Skin epidermis (tissue), 12 donors: ENCODE measurements at regions not wholly inside any gene's neighbourhood (a gene's known extent, or its start where the extent isn't known, plus 50 kb on each side); places are given as distances from the start of the nearest gene placed in this dataset.
A peak's percentile ranks its signal among the peaks of the same experiment; 100 is the strongest.

ENCODE experiments used
- H3K27ac ChIP-seq, 21 experiments: fragments of 200-600 bp; sonication (generic) in 11 of 21; one replicate each; pipeline ENCODE4 v1.5.0; 2020; ENCODE audit warnings: mild to moderate bottlenecking in 3 of 21, inconsistent platforms in 2 of 21, moderate library complexity in 2 of 21
- H3K4me3 ChIP-seq, 7 experiments: fragments of 200-600 bp; sonication (generic) in 2 of 7; one replicate each; pipeline ENCODE4 v1.5.0; 2020; ENCODE audit warnings: inconsistent platforms in 2 of 7, mild to moderate bottlenecking in 2 of 7, moderate library complexity in 1 of 7

DNA sequence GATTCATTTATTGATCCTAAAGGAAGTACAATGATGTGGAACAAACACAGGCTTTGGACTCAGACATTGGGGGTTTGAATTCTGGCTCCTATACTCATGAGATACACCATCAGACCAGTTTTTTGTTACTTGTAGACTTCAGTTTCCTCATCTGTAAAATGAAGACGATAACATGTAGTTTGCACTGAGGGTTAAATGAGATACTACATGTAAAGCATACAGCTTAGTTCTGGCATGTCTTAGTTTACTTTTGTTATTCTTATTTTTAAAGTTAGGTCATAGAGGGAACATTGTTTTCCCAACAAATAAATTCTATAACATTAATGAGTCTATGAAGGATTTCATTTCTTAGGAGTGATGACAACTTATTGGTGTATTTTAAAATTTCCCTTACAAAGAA is 183.5 kb upstream of the FAM3C start:
- no peak overlapping the region for H3K4me3 ChIP-seq
- no peak overlapping the region for H3K27ac ChIP-seq

DNA sequence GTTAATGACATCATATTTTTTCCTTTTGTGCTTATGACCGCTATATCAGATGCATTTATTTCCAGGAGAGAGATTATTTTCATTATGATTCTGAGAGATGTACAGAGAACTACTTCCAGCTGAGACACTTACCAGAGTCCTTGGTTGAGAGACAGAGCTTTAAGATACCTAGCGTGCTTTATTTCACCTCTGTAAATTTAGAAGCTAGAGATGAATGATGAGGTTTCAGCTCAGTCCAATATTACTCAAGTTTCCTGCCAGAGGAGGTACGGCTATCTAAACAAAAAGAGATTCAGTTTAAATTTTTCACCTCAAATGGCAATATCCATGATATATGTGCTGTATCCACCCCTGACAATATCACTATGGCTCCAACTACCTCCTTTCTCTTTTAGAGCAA is 182.6 kb upstream of the FAM3C start:
- H3K4me3 ChIP-seq, result no peak overlapping the region
- no peak overlapping the region for H3K27ac ChIP-seq

DNA sequence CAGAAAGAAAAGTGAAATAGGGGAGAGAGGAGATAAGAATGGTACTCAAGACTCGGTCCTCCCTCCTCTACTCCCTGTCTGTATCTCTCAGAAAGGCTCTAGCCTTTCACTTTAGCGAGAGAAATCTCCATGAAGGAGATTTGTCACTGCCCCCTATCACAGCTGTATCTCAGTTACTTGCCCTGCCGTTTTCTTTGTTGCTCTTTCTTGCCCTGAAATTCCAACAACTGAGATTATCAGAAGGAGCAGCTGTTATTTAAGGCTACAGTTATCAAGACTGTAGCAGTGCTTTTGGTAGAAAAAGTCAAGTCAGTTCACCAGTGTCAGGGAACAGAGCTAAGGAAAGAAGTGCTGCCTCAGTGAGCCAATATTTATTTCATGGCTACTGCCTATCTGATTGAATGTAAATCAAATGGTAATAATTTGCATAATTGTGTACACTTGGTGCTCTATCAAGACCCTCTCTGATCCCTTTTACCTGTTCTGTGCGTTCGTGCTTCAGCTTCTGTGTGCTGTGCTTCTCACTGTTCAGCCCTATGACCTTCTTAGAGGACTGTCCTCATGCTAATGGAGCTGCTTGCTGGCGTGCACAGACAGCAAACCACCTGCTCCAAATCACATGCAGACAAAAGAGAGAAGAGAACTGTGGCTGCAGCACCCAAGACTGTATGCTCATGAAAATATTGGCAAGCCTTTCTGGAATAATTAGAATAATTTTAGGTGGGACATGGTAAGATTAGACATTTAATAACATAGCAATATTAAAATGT is 180.2 kb upstream of the FAM3C start:
- no peak overlapping the region for H3K27ac ChIP-seq
- no peak overlapping the region for H3K4me3 ChIP-seq

- H3K4me3 ChIP-seq, result no peak overlapping the region
- no peak overlapping the region for H3K27ac ChIP-seq
Observed at GRCh38 chr7:121575194-121575765, 179.2 kb upstream of the FAM3C start.

DNA sequence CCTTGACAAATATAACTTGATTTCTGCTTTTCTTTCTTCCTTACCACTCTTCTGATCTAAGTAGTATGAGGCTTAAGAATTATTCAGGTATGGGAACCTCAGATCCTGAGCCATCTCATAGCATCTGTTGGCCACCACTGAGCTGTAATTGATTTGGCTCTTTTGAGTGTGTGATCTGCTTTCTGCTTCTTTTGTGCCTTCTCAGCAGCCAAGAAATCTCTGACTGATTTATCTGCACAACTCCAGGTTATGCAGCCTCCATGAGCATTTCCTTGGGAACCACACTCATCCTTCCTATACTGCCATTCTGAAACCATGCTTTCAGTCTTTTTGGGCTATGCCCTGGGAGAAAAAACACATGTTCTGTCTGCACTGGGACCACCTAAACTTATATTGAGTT is 178.0 kb upstream of the FAM3C start:
- no peak overlapping the region for H3K27ac ChIP-seq
- no peak overlapping the region for H3K4me3 ChIP-seq

- H3K4me3 ChIP-seq, result no peak overlapping the region
- no peak overlapping the region for H3K27ac ChIP-seq
Observed at GRCh38 chr7:121572615-121573014, 176.5 kb upstream of the FAM3C start.

GRCh38 chr7:121570365-121570764 is 174.3 kb upstream of the FAM3C start:
- H3K4me3 ChIP-seq, result no peak overlapping the region

DNA sequence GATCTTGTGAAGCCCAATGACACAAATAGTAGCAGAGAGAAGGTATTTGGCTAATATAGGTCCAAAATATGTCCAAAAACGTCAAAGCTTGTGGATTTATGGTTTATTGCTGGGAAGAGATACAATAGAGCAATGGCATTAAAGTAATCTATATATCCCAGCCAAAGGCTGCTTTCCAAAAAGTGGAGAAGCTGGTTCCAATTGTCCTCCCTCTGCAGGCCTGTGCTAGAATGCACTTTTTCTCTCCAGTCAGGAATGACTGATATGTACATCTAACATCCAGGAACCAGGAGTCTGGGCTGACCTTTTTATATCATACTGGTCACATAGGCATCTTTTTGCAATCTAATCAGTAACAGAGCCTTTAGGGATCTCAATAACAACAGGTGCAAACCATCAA is 167.1 kb upstream of the FAM3C start:
- Histone ChIP-seq H3K4me3 (no peak overlapping the region), H3K27ac (no peak overlapping the region)

More at GRCh38 chr7:121570365-121570764, 174.3 kb upstream of the FAM3C start:
- no peak overlapping the region for H3K27ac ChIP-seq

GRCh38 chr7:121562259-121562658 is 166.2 kb upstream of the FAM3C start:
- H3K4me3 ChIP-seq, result no peak overlapping the region
- H3K27ac ChIP-seq, result no peak overlapping the region

DNA sequence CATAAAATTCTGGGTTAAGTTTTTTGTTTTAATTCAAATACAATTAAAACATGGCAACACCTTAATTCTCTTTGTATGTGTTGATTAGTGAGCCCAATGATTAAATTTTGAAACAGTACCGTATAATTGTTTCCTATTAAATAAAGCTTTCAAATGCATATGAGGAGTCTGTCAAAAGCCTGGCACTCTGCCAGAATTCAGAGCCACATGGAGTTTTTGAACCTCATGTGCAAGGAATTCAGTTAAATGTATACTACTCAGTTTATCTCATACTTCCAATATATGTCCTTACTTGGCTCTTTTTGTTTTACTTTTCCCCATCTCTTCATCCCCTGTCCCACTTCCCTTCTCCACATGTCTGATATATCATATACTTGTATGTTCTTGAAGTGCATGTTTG is 165.6 kb upstream of the FAM3C start:
- Histone ChIP-seq H3K27ac (no peak overlapping the region), H3K4me3 (no peak overlapping the region)

GRCh38 chr7:121560267-121560990 is 164.3 kb upstream of the FAM3C start:
- H3K27ac ChIP-seq, result no peak overlapping the region
- H3K4me3 ChIP-seq, result no peak overlapping the region

DNA sequence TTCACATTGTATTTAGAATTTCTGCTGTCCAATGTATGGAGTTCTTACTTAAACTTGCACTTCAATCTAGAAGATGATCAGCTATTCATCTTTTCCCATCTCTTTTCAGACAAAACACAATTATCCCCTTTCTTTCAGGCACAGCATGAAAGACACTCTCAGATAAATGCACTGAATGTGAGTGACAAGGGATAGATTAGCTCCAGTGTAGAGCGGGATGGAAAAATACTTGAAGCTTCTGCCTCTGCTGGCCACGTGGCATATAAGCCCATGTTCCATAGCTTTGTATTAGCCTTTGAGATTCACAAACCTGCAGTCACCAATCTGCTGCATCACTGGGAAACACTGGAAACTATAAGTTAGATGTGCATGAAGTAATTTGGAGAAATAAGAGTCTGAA is 162.2 kb upstream of the FAM3C start:
- no peak overlapping the region for H3K27ac ChIP-seq
- no peak overlapping the region for H3K4me3 ChIP-seq

DNA sequence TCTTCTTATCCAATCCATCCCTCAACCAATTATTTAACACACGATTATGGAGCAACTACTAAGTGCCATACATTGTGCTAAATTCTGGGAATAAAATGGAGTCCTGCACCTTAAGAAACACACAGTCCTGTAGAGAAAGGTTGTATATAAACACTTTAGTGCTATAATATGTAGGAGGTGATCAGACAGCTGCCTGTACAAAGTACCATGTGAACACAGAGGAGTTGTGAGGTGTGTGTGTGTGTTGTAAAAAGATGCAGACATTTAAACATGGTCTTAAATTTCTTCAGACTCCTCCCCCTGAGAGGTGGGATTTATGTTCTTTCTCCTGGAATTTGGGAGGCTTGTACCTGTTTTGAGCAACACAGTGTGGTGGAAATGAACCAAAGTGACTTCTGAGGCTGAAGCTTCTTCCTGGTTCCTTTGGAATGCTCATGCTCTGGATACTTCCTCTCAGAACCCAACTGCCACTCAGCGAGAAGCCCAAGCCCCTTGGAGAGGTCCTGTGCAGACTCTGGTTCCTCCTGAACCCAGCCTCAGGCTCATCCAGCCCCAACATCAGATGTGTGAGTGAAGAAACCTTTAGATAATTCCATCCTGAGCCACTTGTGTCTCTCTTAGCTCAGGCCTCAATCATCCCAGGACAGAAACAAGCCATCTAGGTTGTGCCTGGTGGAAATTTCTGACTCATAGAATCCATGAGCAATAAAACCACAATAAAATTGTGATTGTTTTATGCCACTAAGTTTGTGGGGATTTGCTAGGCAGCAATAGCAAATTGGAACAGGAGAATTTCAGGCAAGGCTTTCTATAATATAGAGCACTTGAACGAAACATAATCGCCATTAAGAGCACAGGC is 161.2 kb upstream of the FAM3C start:
- H3K4me3 ChIP-seq, result no peak overlapping the region
- no peak overlapping the region for H3K27ac ChIP-seq

DNA sequence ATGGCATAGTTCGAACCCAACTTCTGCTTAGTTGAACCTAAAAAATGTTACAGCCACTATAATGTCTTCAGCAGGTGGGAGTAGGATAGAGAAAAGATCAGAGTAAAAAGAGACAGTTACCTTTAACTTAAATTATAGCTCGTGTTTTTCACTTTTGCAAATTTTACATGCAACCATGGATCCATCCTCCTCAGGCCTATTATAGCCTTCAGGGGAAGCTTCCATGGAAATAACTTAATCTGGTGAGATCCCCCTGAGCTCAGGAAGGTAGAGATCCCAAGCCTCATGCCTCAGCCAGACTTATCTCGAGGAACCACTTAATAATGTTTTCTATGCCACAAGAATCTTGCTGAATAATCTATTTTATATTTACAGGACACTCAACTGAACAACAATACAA is 159.4 kb upstream of the FAM3C start:
- no peak overlapping the region for H3K27ac ChIP-seq
- H3K4me3 ChIP-seq, result no peak overlapping the region

DNA sequence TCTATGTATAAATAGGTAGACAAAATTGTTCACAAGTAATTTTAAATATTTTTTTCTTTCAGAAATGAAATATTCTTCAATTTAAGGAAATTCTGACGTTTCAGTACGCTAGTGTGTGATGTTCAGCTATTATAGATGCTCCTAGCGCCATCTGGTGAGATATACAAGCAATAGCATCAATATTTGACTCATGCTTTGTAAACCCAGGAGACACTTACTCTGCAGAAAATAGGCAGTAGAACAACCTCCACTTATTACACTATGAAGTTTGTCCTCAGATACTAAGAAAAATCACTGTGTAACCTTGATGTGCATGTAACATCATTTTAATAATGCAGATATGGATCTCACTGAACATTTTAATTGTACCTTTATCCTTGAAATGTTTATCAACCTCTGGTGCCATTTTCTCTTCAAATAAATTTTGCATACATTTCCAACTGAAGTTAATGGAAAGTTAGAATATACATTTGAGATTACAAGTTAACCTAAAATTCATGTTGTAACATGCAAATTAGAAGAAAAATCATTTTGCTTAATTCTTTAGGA is 151.5 kb upstream of the FAM3C start:
- Histone ChIP-seq H3K4me3 (no peak overlapping the region), H3K27ac (no peak overlapping the region)

- Histone ChIP-seq H3K27ac (no peak overlapping the region), H3K4me3 (no peak overlapping the region)
Observed at GRCh38 chr7:121546632-121547543, 150.8 kb upstream of the FAM3C start.

DNA sequence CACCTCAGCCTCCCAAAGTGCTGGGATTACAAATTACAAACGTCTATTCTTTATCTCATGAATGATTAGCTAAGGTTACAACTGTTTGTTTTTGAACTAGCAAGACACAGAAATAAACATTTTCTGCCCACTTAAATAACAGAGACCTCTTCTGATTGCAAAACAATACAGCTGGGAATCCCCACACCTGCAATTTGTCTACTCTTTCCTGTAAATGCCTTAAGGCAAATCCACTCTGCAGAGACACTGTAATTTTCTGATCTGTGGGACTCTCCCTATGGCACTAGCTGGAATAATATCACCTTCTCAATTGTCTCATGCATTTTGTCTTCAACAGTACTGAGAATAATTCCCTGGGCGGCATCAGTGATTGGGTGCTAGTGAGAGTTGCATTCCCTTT is 149.3 kb upstream of the FAM3C start:
- Histone ChIP-seq H3K4me3 (no peak overlapping the region), H3K27ac (peak overlapping the region in 4 of 21 experiments; percentile 3 to 45 (median 24))

- no peak overlapping the region for H3K4me3 ChIP-seq
- peak overlapping the region in 6 of 21 experiments; percentile 0 to 73 (median 24) for H3K27ac ChIP-seq
Observed at GRCh38 chr7:121544726-121545125, 148.6 kb upstream of the FAM3C start.

- Histone ChIP-seq H3K4me3 (no peak overlapping the region), H3K27ac (peak overlapping the region in 4 of 21 experiments; percentile 0 to 73 (median 24))
Observed at GRCh38 chr7:121544238-121544637, 148.1 kb upstream of the FAM3C start.
